ENCODE measurements at regions not wholly inside any gene's neighbourhood (a gene's known extent, or its start where the extent isn't known, plus 50 kb on each side); places are given as distances from the start of the nearest gene placed in this dataset.

- peak; percentile 96 for TF ChIP-seq CTCF (conservative IDR thresholded peaks at IDR 0.05; ENCODE audit: low read depth, low read length)
- no peak for TF ChIP-seq EZH2 (IDR thresholded peaks at IDR 0.05; ENCODE audit: low read length, unreplicated experiment)
Measured at GRCh38 chr12:29024117-29024516, 125.0 kb upstream of the FAR2 start.

Data from PC-3 (cell line).